EL (cell line): ENCODE measurements at regions not wholly inside any gene's neighbourhood (a gene's known extent, or its start where the extent isn't known, plus 50 kb on each side); places are given as distances from the start of the nearest gene placed in this dataset.
A peak's percentile ranks its signal among the peaks of the same experiment; 100 is the strongest.

Source experiments
- DNase-seq: peaks from one replicate; pipeline ENCODE4 v3.0.0-alpha.2; 2016

DNA sequence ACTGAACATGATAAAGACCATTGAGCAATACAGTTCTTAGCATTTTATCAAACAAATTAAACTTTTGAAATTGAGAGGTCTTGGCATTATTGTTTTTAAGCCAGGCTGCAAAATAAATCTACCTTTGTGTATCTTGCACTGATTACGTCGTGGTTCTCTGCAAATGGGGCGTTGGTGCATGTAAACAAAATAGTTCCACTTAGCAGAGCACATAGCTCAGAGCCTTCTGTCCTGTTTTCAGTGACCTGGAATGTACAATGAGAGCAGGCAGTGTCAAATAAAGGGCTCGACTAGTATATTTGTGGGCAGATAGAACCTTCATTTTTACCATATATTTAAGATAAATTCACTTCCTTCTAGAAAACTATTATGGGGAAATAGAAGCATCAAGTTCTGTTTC lies 333.9 kb upstream of the SMIM30 start:
- no peak for DNase-seq

DNA sequence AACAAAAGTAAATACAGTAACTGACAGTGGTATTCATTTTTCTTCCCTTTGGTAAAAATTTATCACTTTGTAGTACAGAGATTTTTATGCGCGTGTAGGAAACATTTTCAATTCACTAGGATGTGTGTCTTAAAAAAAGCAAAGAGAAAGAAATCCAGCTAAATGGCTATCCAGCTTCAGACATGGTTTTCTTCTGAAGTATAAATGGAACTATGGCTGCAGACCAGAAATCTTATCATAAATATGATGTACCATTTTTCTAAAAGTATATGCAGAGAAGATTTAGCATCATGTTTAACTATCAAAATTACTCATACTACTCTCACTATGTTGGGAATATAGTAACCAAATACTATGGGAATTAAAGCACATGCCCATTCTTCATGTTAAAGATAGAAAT lies 328.4 kb upstream of the SMIM30 start:
- no peak for DNase-seq

- DNase-seq, result no peak
Measured at GRCh38 chr7:113446391-113446790, 328.0 kb upstream of the SMIM30 start.

- DNase-seq, result no peak
Measured at GRCh38 chr7:113444261-113444660, 325.9 kb upstream of the SMIM30 start.

- DNase-seq, result no peak
Measured at GRCh38 chr7:113440173-113440572, 321.8 kb upstream of the SMIM30 start.

DNA sequence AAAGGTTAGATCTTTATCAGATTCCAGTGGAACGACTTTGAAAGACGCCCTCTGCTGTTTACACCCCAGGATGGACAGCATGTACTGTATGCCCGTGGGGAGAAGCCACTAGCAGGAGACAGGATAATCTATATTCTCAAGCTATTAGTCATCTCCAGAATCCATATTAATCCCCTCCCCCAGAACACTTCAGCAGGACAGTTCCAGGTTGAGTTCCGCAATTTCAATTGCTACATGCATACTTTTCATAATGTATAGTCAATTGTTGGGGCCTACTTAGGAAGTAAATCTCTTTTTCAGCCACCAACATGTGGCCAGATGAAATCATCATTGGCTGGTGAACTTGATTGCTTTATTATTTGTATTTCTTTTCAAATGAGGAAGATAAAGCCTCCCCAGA lies 313.1 kb upstream of the SMIM30 start:
- DNase-seq, result no peak

- DNase-seq, result no peak
Measured at GRCh38 chr7:113424185-113424817, 305.9 kb upstream of the SMIM30 start.

DNA sequence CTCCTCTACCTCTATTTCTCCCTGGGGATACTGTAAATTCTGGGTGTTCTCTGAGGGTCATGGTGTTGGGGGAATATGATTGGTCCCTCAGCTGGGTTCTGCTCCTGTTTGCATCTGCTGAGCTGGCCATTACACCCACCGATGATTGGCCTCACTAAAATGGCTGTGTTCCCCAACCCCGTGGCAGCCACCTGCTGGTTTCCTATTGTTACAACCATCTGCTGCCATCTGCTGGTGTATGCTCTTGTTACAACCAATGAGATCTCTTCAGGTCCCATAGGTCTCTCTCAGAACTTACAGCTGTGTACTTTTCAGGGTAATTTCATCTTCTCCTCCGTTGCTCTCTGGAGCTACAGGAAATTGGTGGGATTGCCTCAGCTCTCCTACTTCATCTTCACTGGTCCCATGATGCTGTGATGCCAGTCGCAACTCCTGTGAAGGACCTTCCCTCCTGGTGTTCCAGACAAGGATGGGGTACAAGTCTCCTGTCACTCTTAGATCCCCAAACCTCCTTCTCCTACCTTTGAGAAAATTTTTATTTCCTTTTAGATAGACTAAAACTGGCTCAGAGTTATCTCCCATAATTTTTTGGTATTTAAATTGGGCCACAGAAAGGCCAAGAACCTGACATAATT lies 303.5 kb upstream of the SMIM30 start:
- peak; percentile 84 for DNase-seq

DNA sequence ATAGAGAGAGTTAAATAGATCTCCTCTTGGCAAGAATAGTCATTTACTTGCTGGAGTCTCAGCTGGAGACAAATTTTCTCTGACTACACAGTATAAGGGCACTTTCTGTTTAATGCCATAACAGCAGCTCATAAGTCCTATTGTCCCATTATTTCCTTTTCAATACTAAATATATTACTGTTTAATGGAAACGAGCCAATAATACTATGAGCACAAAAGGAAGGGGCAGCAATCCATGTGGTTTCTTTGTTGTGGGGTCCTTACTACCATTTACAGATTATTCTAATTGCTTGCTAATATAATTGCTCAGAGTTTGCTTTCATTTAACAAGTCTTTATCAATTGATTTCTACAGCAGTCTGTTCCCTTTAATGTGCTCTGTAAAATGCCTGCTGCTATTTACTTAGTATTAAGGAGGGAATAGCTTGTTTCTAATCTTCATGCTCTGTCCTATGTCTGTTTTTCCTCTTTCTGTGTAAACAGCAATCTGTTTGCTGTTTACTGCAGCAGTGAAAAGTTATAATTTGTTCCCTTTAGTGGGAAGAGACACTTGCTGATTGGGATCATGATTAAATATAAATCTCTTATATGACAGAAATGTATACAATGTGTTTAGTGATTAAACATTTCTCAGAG lies 296.2 kb upstream of the SMIM30 start:
- no peak for DNase-seq

GRCh38 chr7:113412410-113412809 lies 294.1 kb upstream of the SMIM30 start:
- DNase-seq, result no peak

DNA sequence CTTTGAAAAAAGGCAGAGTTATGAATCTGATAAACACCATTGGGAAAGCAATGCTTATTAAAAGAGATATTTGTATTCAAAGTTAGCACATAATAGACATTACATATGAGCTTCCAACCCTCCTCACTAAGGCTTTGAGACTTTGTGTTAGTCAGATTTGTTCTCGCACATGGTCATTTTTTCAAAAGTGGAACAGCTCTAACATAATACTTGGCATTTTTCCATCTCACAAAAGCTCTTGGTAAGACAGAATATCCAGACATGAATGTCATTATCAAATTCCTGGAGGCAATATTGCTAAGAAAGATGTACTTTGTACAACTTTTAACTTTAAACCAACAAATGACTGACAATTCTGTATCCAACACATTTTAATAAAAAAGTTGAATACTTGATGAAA lies 292.4 kb upstream of the SMIM30 start:
- no peak for DNase-seq

DNA sequence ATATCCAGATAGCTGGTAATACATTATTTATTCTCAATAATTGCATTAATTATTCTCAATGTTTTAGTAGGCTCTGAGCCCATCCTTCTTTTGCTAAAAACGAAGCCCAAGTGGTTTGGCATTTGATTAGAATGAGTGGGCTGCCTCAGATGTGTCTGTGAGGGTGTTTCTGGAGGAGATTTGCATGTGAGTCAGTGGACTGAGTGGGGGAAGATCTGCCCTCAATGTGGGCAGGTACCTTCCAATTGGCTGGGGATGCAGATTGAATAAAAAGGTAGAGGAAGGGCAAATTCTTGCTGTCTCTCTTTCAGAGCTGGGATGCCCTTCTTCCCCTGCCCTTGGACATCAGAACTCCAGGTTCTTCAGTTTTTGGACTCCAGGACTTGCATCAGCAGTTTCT lies 290.6 kb upstream of the SMIM30 start:
- no peak for DNase-seq

DNA sequence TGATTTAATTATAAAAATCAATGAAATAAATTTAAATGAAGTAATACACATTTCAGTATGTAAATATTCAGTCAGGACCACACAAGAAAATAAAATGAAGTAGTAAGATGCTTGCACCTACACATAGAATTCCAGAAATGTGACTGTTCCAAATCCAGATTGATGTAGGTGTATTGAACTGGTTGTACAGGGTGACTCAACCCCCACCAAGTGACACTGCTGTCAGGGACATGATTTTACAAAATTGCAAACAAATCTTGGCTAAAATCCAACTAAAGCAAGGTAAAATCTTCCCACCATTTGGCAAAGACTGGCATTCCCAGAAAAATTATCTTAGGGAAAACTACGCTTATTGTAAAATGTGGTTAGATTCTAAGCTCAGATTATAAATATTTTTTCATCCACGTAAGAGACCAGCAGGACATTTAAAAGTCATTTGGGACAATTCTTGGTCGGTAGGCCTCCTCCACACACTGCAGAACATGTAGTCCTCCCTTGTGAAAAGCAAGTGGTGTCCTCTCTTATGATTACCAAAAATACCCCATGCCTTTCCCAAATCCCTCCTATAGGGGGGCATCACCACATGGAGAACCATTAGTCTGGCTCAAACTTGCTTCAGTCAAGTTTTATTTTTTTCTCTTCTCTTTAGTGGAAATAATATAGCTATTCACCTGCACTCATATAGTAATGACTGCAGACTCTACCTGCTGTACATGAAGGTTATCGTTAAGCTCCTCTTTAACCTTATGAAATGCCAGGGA lies 287.1 kb upstream of the SMIM30 start:
- no peak for DNase-seq

GRCh38 chr7:113404245-113404644 lies 285.9 kb upstream of the SMIM30 start:
- DNase-seq, result no peak

DNA sequence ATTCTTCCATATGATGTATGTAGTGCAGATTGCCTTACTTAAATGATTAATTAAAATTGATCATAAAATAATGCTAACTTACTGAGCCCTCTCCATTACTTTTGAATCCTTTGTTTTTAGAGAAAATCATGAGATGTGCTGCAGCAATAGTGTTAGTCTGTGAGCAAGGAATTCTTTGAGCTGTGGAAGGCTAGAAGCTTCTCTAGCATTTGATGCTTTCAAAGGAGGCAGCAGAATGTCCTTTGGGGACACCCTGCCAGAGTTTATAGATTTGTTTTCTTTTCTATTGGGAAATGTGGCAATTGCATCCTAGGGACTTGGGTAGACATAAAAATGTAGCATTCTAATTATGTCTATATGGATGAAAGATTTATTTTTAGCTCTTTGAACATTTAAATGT lies 284.1 kb upstream of the SMIM30 start:
- DNase-seq, result no peak

GRCh38 chr7:113402005-113402404 lies 283.7 kb upstream of the SMIM30 start:
- DNase-seq, result no peak

DNA sequence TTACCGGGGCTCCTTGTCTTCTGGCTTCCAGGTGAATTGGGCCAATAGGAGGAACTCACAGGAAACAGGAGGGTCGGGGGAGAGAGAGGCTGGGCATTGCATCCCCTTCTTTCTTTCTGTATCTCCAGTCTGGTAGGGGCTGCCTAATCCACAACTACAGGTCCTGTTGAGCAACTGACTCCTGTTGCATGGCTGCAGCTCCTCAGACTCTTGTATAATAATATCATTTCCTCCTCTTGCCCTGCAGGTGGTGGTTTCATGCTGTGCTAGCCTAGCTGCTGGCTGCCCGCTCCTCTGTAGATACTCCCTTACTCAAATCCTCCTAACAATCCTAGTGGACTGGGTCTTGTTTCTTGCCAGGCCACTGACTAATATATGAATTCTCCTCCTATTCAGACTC lies 276.5 kb upstream of the SMIM30 start:
- no peak for DNase-seq

DNA sequence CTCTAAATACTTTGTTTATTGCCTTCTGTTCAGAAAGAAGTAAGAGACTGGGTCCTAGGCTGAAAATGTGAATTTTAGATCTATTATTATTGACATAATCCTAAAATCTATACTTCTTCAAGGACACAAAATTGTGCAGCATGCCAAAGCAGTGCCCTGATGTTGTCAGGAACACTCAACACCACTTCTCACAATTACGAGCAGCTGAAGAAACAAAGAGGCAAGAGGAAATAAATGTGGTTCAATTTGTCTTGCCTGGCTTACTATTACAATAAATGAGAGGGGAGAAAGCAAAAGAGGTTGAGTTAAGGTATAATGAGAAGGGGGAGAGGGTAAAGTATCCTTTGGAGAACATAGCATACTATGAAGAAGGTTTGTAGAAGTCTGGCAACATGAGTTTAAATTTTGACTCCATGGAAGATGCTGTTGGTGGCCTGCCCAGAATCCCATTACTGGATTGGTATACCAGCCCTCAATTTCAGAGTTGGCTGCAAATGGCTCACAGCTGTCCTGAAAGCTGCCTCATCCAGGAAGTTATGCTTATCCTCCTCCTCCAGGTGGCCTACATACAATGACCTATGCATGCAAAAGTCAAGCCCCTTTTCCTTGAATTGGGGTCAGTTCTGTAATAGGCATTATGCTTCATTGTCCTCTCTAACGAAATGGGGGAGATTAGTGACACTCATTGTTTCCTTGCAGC lies 274.6 kb upstream of the SMIM30 start:
- DNase-seq, result no peak

GRCh38 chr7:113392421-113392820 lies 274.1 kb upstream of the SMIM30 start:
- DNase-seq, result no peak

DNA sequence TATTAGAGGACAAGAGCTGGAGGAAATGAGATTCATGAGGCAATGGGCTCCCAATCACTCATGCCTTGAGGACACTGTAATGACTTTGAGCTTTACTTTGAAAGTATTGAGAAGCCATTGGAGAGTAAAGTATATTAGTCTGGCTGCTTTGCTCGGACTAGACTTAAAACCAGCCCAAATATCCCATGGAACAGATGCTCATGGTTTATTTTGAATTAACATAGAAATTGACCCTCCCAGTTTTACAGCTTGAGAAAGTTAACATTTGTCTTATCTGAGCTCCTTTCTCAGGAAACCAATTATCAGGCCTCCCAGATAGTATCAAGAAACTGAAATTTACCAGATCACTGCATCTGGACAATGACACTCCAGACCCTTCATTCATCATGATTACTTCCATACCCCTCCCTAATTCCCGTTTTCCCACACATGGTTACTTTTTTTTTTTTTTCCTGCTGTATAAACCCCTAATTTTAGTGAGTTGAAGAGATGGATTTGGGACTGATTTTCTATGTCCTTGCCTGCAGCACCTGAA lies 270.8 kb upstream of the SMIM30 start:
- no peak for DNase-seq

- no peak for DNase-seq
Measured at GRCh38 chr7:113383638-113384037, 265.3 kb upstream of the SMIM30 start.

GRCh38 chr7:113379746-113380145 lies 261.4 kb upstream of the SMIM30 start:
- DNase-seq, result no peak

- DNase-seq, result no peak
Measured at GRCh38 chr7:113374955-113375354, 256.6 kb upstream of the SMIM30 start.
